H9 (cell line): ENCODE measurements at regions not wholly inside any gene's neighbourhood (a gene's known extent, or its start where the extent isn't known, plus 50 kb on each side); places are given as distances from the start of the nearest gene placed in this dataset.

Experiments used
- DNase-seq: peaks from one replicate; pipeline ENCODE4 v3.0.0-alpha.2; 2017
- H2AFZ ChIP-seq: one replicate; pipeline ENCODE4 v1.6.1; 2013; ENCODE audit warnings: mild to moderate bottlenecking, low read length, control low read depth, moderate library complexity
- H2AK5ac ChIP-seq: 2 replicates; pipeline ENCODE4 v1.6.1; 2013; ENCODE audit warnings: low read length, control low read depth, mixed read lengths; ENCODE audit not compliant: insufficient read length
- H2BK120ac ChIP-seq: one replicate; pipeline ENCODE4 v1.6.1; 2013; ENCODE audit warnings: low read depth, mild to moderate bottlenecking, low read length, control low read depth, inconsistent platforms; ENCODE audit not compliant: poor library complexity, severe bottlenecking
- H2BK12ac ChIP-seq: 2 replicates; pipeline ENCODE4 v1.6.1; 2013; ENCODE audit warnings: low read length, control low read depth, mixed read lengths, low read depth; ENCODE audit not compliant: insufficient read length
- H2BK15ac ChIP-seq: 2 replicates; pipeline ENCODE4 v1.6.1; 2013; ENCODE audit warnings: low read depth, low read length, control low read depth
- H2BK20ac ChIP-seq: one replicate; pipeline ENCODE4 v1.6.1; 2013; ENCODE audit warnings: low read depth, mild to moderate bottlenecking, low read length, control low read depth, inconsistent platforms; ENCODE audit not compliant: poor library complexity, severe bottlenecking
- H2BK5ac ChIP-seq: 2 replicates; pipeline ENCODE4 v1.6.1; 2013; ENCODE audit warnings: low read length, control low read depth, mixed read lengths; ENCODE audit not compliant: insufficient read length
- H3K14ac ChIP-seq: 2 replicates; pipeline ENCODE4 v1.6.1; 2013; ENCODE audit warnings: low read length, control low read depth; ENCODE audit not compliant: insufficient read depth
- H3K18ac ChIP-seq: 2 replicates; pipeline ENCODE4 v1.6.1; 2013; ENCODE audit warnings: low read depth, mild to moderate bottlenecking, mixed read lengths, low read length, control low read depth; ENCODE audit not compliant: insufficient read length
- H3K23ac ChIP-seq: 2 replicates; pipeline ENCODE4 v1.6.1; 2013; ENCODE audit warnings: low read length, control low read depth, mixed read lengths, low read depth; ENCODE audit not compliant: insufficient read length
- H3K23me2 ChIP-seq: 2 replicates; pipeline ENCODE4 v1.6.1; 2013; ENCODE audit warnings: low read depth, mild to moderate bottlenecking, mixed read lengths, low read length, control low read depth; ENCODE audit not compliant: insufficient read length, poor library complexity, severe bottlenecking
- H3K27ac ChIP-seq: 2 replicates; pipeline ENCODE4 v1.5.1; 2013; ENCODE audit warnings: low read length, control low read depth, mixed read lengths, low read depth; ENCODE audit not compliant: insufficient read length
- H3K27me3 ChIP-seq: 2 replicates; pipeline ENCODE4 v1.6.1; 2013; ENCODE audit warnings: low read length, control low read depth, inconsistent platforms; ENCODE audit not compliant: insufficient read depth
- H3K4ac ChIP-seq: 2 replicates; pipeline ENCODE4 v1.6.1; 2013; ENCODE audit warnings: low read depth, mild to moderate bottlenecking, control low read depth, inconsistent platforms, low read length, moderate library complexity
- H3K4me1 ChIP-seq: 2 replicates; pipeline ENCODE4 v1.6.1; 2013; ENCODE audit warnings: low read length, control low read depth, inconsistent platforms; ENCODE audit not compliant: insufficient read depth
- H3K4me2 ChIP-seq: 2 replicates; pipeline ENCODE4 v1.6.1; 2013; ENCODE audit warnings: low read length, control low read depth, mixed read lengths; ENCODE audit not compliant: insufficient read length, insufficient read depth
- H3K56ac ChIP-seq: 2 replicates; pipeline ENCODE4 v1.6.1; 2013; ENCODE audit warnings: low read depth, mild to moderate bottlenecking, mixed read lengths, low read length, control low read depth; ENCODE audit not compliant: insufficient read length
- H3K79me1 ChIP-seq: 2 replicates; pipeline ENCODE4 v1.6.1; 2013; ENCODE audit warnings: low read depth, mild to moderate bottlenecking, moderate library complexity, low read length, control low read depth, inconsistent platforms; ENCODE audit not compliant: insufficient read depth, poor library complexity, severe bottlenecking
- H3K79me2 ChIP-seq: 2 replicates; pipeline ENCODE4 v1.6.1; 2013; ENCODE audit warnings: low read length, control low read depth, inconsistent platforms; ENCODE audit not compliant: insufficient read depth
- H3K9ac ChIP-seq: 2 replicates; pipeline ENCODE4 v1.6.1; 2013; ENCODE audit warnings: low read length, control low read depth, mixed read lengths; ENCODE audit not compliant: insufficient read length; ENCODE audit errors: extremely low read depth
- H3K9me3 ChIP-seq: one replicate; pipeline ENCODE4 v1.6.1; 2013; ENCODE audit warnings: low read depth, low read length, inconsistent platforms; ENCODE audit not compliant: control insufficient read depth
- H3T11ph ChIP-seq: one replicate; pipeline ENCODE4 v1.6.1; 2013; ENCODE audit warnings: mild to moderate bottlenecking, low read length, control low read depth, inconsistent platforms
- H4K20me1 ChIP-seq: one replicate; pipeline ENCODE4 v1.6.1; 2013; ENCODE audit not compliant: control insufficient read depth, insufficient read length, insufficient read depth
- H4K5ac ChIP-seq: 2 replicates; pipeline ENCODE4 v1.6.1; 2013; ENCODE audit warnings: low read depth, mild to moderate bottlenecking, mixed read lengths, low read length, control low read depth; ENCODE audit not compliant: insufficient read length
- H4K8ac ChIP-seq: replicated peaks from 2 replicates; pipeline ENCODE4 v1.6.1; 2013; ENCODE audit warnings: low read length, control low read depth, mixed read lengths, low read depth; ENCODE audit not compliant: insufficient read length
- H4K91ac ChIP-seq: 2 replicates; pipeline ENCODE4 v1.6.1; 2013; ENCODE audit warnings: low read depth, mild to moderate bottlenecking, moderate library complexity, mixed read lengths, low read length, control low read depth; ENCODE audit not compliant: insufficient read length
- H3K27ac Mint-ChIP-seq, 3 experiments: 2 replicates in 2 of 3; 3 replicates in 1 of 3; pipeline ENCODE4 v1.8.0; 2020 to 2021; ENCODE audit warnings: mixed read lengths in 3 of 3, mild to moderate bottlenecking in 1 of 3, moderate library complexity in 1 of 3
- H3K27me3 Mint-ChIP-seq: 2 replicates; pipeline ENCODE4 v1.8.0; 2021; ENCODE audit warnings: low read depth, mild to moderate bottlenecking, moderate library complexity, mixed read lengths
- H3K36me3 Mint-ChIP-seq, 3 experiments: 2 replicates in 2 of 3; 3 replicates in 1 of 3; pipeline ENCODE4 v1.8.0; 2020 to 2021; ENCODE audit warnings: low read depth in 3 of 3, mixed read lengths in 3 of 3; ENCODE audit not compliant: insufficient read depth in 1 of 3
- H3K4me1 Mint-ChIP-seq, 2 experiments: 2 replicates each; pipeline ENCODE4 v1.8.0; 2020; ENCODE audit warnings: mixed read lengths in 2 of 2
- H3K4me3 Mint-ChIP-seq, 2 experiments: 2 replicates in 1 of 2; 3 replicates in 1 of 2; pipeline ENCODE4 v1.8.0; 2020 to 2021; ENCODE audit warnings: mild to moderate bottlenecking in 2 of 2, mixed read lengths in 2 of 2, moderate library complexity in 1 of 2
- H3K9me3 Mint-ChIP-seq, 2 experiments: 2 replicates in 1 of 2; 3 replicates in 1 of 2; pipeline ENCODE4 v1.8.0; 2020; ENCODE audit warnings: mild to moderate bottlenecking in 2 of 2, mixed read lengths in 2 of 2, moderate library complexity in 1 of 2
- WGBS: extraction: QIAGEN DNeasy Blood & Tissue Kit; methylation state at CpG from one replicate; pipeline ENCODE4 v1.1.7; 2013; ENCODE audit warnings: missing lambda C conversion rate, low lambda C conversion rate, mixed read lengths; ENCODE audit not compliant: insufficient read length; ENCODE audit errors: extremely low coverage; 5-methylcytosine and 5-hydroxymethylcytosine counted together
- TF ChIP-seq, protein P1 (sequence below): fragments of 200-600 bp; sonication (generic); conservative IDR thresholded peaks from 3 replicates; pipeline ENCODE4 v1.8.0; 2021; ENCODE audit warnings: antibody characterized with exemption, mild to moderate bottlenecking

DNA sequence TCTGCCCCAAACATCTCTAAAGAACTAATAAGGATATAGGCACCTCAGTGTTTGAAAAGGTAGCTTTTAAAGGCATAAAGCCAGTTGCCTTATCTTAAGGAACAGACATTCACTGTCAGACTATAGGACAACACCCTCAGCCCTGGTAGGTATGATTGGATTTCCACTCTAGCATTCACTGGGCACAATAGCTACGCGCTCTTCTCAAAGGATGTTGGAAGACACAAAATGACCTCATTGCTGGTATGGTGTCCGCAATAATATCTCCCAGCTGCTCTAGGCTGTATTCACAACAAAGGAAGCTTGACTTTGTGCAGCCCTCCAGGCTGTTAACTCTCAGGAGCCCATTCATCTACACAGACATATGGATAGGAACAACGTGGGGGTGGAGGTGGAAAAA lies 119.4 kb upstream of the CXADR start:
- no peaks in the 10 kb centered on the region for H3K23me2 ChIP-seq
- no peak overlapping the region for H3K27ac Mint-ChIP-seq

More for the DNA sequence above, 119.4 kb upstream of the CXADR start:
- Histone ChIP-seq H3K27ac (no peak overlapping the region), H3K79me1 (no peaks in the 10 kb centered on the region), H3K27me3 (no peaks in the 10 kb centered on the region), H3K9ac (no peak overlapping the region), H3T11ph (no peak overlapping the region), H2AK5ac (no peak overlapping the region), H3K4me2 (no peak overlapping the region), H4K91ac (no peak overlapping the region), H2AFZ (no peak overlapping the region), H3K4me1 (no peaks in the 10 kb centered on the region), H3K79me2 (no peaks in the 10 kb centered on the region), H4K8ac (no peak overlapping the region), H3K9me3 (no peaks in the 10 kb centered on the region), H3K18ac (no peak overlapping the region), H2BK20ac (no peak overlapping the region), H2BK12ac (no peak overlapping the region), H2BK120ac (no peak overlapping the region), H3K4ac (no peak overlapping the region), H2BK15ac (no peak overlapping the region), H4K20me1 (no peaks in the 10 kb centered on the region), H2BK5ac (no peak overlapping the region), H4K5ac (no peak overlapping the region), H3K14ac (no peak overlapping the region), H3K23ac (no peak overlapping the region), H3K56ac (no peak overlapping the region)
- H3K36me3 Mint-ChIP-seq = no peaks in the 10 kb centered on the region
- no peak overlapping the region for H3K4me3 Mint-ChIP-seq
- DNase-seq = no peak
- H3K4me1 Mint-ChIP-seq = no peaks in the 10 kb centered on the region; a peak in 1 of 4 replicates
- H3K27me3 Mint-ChIP-seq = no peaks in the 10 kb centered on the region
- TF ChIP-seq, protein P1, sequence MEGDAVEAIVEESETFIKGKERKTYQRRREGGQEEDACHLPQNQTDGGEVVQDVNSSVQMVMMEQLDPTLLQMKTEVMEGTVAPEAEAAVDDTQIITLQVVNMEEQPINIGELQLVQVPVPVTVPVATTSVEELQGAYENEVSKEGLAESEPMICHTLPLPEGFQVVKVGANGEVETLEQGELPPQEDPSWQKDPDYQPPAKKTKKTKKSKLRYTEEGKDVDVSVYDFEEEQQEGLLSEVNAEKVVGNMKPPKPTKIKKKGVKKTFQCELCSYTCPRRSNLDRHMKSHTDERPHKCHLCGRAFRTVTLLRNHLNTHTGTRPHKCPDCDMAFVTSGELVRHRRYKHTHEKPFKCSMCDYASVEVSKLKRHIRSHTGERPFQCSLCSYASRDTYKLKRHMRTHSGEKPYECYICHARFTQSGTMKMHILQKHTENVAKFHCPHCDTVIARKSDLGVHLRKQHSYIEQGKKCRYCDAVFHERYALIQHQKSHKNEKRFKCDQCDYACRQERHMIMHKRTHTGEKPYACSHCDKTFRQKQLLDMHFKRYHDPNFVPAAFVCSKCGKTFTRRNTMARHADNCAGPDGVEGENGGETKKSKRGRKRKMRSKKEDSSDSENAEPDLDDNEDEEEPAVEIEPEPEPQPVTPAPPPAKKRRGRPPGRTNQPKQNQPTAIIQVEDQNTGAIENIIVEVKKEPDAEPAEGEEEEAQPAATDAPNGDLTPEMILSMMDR = no peak
- no CpG with 5 or more reads among the region's 4 CpGs for WGBS
- no peaks in the 10 kb centered on the region for H3K9me3 Mint-ChIP-seq
